NCI-H460 (cell line): ENCODE measurements at regions not wholly inside any gene's neighbourhood (a gene's known extent, or its start where the extent isn't known, plus 50 kb on each side); places are given as distances from the start of the nearest gene placed in this dataset.
A peak's percentile ranks its signal among the peaks of the same experiment; 100 is the strongest.

Experiments
- DNase-seq: peaks from one replicate; pipeline ENCODE4 v3.0.0-alpha.2; 2016; ENCODE audit warnings: low read depth; ENCODE audit errors: extremely low read depth

- DNase-seq: no peak
Observed at GRCh38 chr2:235165136-235165535, 213.3 kb downstream of the SH3BP4 start.

GRCh38 chr2:235165631-235166030 is 213.8 kb downstream of the SH3BP4 start:
- DNase-seq: no peak

- DNase-seq: no peak
Observed at GRCh38 chr2:235168174-235168979, 216.6 kb downstream of the SH3BP4 start.

- peak; percentile 67 for DNase-seq
Observed at GRCh38 chr2:235170016-235170415, 218.2 kb downstream of the SH3BP4 start.

- peak; percentile 93 for DNase-seq
Observed at GRCh38 chr2:235170536-235171521, 219.0 kb downstream of the SH3BP4 start.

GRCh38 chr2:235171550-235172031 is 219.8 kb downstream of the SH3BP4 start:
- DNase-seq: peak; percentile 72

GRCh38 chr2:235180642-235181041 is 228.8 kb downstream of the SH3BP4 start:
- no peak for DNase-seq

- no peak for DNase-seq
Observed at GRCh38 chr2:235183786-235184185, 232.0 kb downstream of the SH3BP4 start.

- DNase-seq: no peak
Observed at GRCh38 chr2:235187806-235188205, 236.0 kb downstream of the SH3BP4 start.

- DNase-seq: no peak
Observed at GRCh38 chr2:235191486-235191885, 239.7 kb downstream of the SH3BP4 start.

- DNase-seq: no peak
Observed at GRCh38 chr2:235191978-235192377, 240.2 kb downstream of the SH3BP4 start.

- no peak for DNase-seq
Observed at GRCh38 chr2:235194351-235194750, 242.5 kb downstream of the SH3BP4 start.

- DNase-seq: no peak
Observed at GRCh38 chr2:235194836-235195235, 243.0 kb downstream of the SH3BP4 start.

GRCh38 chr2:235195921-235196320 is 244.1 kb downstream of the SH3BP4 start:
- DNase-seq: no peak

- no peak for DNase-seq
Observed at GRCh38 chr2:235199128-235199527, 247.3 kb downstream of the SH3BP4 start.

GRCh38 chr2:235200216-235200615 is 248.4 kb downstream of the SH3BP4 start:
- no peak for DNase-seq

GRCh38 chr2:235201756-235202155 is 249.9 kb downstream of the SH3BP4 start:
- no peak for DNase-seq

GRCh38 chr2:235204948-235205347 is 253.1 kb downstream of the SH3BP4 start:
- DNase-seq: no peak

- DNase-seq: no peak
Observed at GRCh38 chr2:235206399-235206798, 254.6 kb downstream of the SH3BP4 start.

- DNase-seq: no peak
Observed at GRCh38 chr2:235206980-235207579, 255.3 kb downstream of the SH3BP4 start.

- no peak for DNase-seq
Observed at GRCh38 chr2:235211056-235211455, 259.2 kb downstream of the SH3BP4 start.
